GM19351 (cell line): ENCODE measurements at regions not wholly inside any gene's neighbourhood (a gene's known extent, or its start where the extent isn't known, plus 50 kb on each side); places are given as distances from the start of the nearest gene placed in this dataset.

Source experiments
- ATAC-seq: cut with Tn5 transposase; IDR thresholded peaks from one replicate; pipeline ENCODE4 v1.9.1; 2021; ENCODE audit warnings: mild to moderate bottlenecking, moderate library complexity; ENCODE audit not compliant: unreplicated experiment

DNA sequence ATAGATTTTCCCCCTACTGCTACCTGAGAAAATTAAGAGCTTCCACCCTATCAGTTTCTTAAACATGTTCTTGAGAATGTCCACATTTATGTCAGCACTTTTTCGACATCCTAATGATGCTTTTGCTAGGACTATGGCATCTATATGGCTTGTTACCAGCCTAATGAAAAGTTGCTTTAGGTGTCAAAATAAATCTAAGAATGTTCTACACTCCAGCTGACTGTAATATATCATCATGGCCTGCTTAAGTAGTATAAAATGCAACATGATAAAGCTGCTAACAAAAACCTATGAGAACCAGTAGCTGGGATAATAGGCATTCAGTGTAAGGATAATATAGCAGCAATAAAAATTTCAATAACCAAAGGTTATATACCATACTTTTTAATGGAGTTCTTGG is 1983.5 kb upstream of the CELF4 start:
- no peak for ATAC-seq

DNA sequence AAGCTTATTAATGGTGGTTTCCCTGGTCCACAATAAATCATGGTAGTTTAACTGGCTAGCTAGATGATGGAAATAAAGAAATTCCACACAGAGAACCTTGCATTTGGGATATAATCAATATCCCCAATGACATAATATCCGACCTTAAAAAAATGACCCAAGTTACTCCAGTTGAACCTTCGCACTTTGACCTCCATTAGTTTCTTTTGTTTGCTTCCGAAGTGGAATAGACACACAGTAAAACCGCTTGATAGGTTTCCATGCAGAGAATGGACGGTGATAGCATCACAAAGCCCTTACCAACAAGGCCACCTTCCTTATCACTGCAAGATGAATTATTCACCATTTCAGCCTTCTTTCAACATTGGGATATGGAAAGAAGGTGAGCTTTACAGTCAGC is 1966.1 kb upstream of the CELF4 start:
- no peak for ATAC-seq

DNA sequence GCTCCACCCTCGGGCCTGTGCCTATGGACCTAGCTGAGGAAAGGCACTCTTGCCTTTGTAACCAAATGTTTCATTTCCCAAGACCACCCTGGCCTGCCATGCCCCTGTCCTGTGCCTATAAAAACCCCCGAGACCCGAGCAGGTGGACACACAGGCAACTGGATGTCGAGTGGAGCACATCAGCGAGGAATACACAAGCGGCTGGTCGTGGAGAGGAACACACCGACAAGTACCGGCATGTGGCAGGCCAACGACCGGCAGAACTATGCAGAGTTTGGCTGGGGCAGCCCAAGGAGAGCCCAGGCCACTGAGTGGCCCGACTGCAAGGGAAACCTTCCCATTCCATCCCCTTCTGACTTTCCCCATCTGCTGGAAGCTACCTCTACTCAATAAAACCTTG is 1963.8 kb upstream of the CELF4 start:
- ATAC-seq = no peak

DNA sequence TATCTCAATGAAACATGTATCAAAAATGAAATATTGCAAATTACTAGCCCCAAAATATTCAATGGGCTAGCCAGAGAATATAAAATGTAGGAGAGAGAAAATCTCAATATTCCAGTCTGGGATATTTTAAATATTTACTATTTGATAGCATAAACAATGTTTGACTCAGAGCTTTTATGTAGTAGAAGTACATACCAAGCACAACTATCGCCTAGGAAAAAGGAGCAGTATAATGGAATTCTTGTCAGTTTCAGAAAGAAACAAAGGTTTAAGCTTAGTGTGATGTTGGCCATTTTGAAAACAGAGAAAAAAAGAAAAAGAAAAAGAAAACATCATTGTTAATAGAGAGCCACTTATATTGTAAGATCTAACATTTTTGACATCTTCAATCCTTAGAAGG is 1961.9 kb upstream of the CELF4 start:
- no peak for ATAC-seq

DNA sequence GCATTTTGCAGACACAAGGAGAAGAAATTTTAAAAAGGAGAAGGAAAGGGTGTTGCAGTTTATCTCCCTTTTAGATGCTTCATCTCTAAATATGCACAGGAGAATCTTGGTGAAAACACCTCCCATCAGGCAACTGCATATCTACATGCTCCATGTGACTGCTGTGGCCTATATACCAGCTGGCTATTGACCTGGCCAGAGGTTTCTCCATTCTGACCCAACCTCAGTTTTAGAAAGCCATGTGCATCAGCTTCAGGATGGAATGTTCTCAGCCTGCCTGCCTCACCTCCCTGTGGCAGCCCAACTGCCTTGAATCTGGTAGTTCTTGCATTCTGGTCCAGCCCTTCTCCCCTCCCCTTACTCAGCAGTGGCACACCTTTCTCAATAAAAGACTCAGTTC is 1958.8 kb upstream of the CELF4 start:
- no peak for ATAC-seq

DNA sequence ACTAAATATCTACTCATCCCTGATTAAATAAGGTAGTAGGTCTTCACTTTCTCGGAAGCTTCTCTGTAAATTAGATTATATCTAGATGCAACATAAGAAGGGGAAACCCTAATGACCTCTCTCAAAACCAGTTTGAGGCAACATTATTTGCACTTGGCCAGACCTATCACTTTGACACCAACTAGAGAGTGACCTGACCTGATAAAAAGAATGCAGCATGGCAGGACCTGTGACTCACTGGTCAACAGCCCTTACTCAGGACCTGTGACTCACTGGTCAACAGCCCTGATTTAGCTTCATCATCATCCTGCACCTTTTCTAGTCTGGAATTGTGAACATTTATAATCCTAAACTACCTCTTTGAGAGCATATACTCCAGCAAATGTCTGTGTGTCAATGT is 1957.7 kb upstream of the CELF4 start:
- ATAC-seq = no peak

DNA sequence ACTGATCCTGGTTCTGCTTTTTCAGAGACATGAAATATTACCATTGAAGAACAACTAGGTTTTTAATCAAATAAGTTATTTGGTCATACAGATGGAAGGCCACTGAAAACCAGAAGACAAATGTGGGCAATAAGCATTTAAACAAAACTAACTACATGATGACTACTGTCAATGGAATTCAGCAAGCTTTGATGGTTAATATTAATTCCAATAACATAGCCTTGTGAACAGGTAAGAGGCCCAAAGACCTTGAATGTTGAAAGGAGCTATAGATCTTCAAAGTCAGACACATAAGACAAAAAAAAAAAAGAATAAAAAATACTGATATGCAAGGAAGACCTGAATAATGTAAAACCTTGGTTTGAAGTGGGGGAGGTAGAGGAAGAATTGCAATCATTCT is 1955.6 kb upstream of the CELF4 start:
- no peak for ATAC-seq

DNA sequence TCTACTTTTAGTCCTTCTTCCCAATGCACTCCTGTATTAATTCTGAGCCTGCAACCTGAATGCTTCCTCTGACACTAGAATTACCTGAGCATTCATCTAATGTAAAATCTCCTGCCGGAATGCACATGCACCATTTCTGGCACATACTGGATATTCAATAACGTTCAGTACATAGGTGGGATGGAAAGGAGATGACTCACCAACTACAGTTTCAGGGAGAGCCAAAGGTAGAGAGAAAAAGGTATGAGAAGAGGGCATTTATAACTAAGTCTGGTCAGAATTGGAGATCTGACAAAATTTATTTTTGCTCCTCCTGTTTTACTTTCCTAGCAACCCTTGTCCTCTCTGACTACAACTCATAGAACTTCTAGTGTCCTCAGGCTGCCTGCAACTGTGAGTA is 1954.1 kb upstream of the CELF4 start:
- ATAC-seq = no peak

DNA sequence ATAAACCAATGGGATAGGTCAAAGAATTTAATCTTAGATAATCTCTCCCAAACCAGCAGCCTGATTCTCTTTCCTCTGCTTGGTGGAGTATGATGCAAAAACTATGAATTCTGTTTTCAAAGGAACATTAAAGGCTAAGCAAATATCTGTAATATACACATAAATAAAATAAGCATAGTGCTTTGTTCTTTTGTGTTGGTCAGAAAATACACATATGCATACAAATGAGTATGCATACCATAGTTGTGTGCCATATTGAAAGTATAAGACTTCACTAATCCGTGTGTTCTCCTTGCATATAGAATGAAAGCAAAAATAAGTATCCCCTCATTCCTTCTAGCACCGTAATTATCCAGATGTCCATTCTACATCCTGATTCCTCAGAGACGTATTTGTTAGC is 1949.7 kb upstream of the CELF4 start:
- ATAC-seq = no peak

DNA sequence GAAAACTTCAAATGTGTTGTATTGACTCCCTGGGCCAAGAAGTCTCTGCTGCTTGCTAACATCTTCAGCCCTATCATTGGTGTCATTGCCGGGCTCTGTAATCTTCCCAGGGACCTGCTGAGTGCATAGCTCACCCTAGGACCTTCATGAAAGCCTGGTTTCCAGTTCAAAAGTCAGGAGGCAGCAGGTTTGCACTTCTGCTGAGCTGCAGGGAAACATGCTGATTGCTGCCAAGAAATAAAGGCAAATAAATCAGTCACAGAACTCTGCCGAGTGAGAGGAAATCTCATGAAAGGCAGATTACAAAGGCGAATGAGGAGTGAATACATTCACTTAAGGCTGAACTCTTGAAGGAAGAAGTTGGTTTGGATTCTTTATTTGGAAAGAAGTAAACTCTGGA is 1947.6 kb upstream of the CELF4 start:
- ATAC-seq = no peak

DNA sequence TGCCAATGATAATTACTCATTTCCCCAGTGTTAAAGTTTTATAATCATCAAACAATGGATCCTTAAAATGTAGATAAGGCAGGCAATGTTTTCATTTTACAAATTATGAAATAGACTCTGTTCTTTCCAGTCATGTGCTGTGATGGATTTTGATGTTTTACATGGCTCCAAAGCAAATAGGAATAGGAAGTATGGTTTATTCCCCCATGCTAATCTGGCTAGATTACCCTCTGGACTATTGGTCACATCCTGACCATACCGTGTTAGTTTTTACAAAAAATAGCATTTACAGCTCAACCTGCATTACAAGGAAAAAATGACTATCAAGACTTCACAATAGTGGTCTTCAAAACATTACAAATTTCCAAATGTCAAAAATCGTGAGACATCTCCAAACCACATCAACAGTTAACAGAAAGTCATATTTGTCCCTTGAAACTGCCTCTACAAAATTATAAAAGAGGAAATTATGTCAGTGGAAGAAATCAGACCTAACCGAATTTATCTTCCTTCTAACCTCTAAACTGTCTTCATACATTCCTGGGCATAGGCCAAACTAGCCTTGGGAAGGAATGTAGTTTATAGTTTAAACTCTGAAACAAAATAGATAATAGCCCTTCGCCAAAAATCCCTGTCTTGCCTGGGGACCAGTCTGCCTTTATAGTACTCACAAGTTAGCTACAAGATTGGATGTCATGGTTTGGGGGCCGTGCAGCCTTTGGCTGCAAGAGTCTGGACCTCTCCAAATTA is 1941.2 kb upstream of the CELF4 start:
- no peak for ATAC-seq

DNA sequence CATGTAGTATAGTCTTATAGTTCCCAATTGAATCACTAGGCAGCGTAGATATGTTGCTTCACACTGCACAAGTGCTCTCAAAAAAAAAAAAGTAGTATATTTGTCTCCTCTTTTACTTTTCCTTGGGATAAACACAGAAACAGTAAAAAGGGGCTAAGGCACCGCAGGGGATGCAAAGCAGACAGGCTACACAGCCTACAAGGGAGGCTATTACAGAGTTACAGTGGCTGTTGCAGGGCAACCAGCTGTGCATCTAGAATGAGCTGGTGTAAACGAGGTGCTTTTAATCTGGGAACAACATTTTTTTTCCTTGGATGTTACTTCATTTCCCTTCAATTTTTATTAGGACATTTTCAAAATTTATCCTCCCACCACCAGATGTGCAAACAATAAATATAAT is 1934.7 kb upstream of the CELF4 start:
- ATAC-seq = no peak

DNA sequence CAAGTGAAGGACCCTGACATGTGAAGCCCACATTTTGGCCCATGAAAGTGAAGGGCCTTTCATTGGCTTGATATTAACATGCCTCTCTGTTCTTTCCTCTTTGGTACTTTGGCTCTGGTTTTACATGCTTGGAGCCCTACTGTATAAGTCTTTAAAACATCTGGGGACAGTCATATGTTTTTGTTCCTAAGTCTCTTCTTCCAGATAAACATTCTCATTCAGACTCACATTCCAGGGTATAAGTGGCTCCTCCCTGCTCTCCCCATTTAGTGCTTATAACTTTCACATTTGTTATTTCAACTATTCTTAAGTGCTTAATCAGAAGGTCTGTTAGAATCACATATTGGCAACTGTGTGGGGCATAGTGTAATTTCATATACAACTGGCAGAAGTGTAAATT is 1932.2 kb upstream of the CELF4 start:
- ATAC-seq = no peak

DNA sequence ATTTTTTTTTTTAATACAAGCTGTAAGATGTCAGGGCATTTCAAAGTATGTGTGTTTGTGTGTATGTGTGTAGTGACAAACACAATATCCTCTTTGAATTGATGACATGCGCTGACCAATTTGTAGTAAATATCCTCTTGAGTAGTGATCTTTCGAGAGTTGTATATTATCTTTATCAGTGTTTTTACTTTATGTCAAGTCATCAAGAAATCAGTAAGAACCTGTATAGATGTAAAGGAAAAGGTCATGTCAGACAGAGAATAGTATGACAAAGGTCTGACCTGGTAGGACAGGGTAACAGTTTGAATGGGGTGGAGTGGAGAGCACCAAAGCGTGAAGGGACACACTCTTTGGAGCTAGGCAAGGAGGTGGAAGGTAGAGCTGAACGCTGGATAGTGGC is 1931.4 kb upstream of the CELF4 start:
- no peak for ATAC-seq

DNA sequence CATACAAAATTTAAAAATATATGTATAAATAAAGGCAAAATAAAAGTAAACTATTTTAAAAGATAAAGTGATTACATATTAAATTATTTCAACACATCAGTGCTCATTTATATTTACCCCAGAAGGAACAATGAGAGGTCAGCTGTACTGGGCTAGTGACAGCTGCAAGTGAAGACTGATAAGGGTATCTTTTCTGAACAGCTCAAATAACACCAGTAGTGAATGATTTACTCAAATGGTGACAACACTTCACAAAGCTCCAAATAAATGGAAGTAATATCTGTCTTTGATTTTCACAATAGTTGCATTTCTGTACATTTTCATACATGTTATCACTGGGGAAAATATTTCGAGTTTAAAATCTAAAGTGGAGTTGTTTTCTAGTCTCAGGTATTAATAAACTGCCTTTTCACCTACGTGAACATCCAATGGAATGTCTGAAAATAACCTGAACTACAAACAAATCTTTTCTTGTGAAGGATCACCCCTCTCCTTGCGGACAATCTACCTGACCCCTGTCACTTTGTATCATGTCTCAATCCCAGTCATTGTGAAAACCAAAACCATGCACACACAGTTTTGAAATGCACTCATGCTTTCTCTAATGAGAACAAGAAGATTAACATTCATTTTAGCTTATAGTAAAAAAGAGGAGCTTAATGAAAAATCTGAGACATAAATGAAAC is 1928.8 kb upstream of the CELF4 start:
- ATAC-seq = no peak

DNA sequence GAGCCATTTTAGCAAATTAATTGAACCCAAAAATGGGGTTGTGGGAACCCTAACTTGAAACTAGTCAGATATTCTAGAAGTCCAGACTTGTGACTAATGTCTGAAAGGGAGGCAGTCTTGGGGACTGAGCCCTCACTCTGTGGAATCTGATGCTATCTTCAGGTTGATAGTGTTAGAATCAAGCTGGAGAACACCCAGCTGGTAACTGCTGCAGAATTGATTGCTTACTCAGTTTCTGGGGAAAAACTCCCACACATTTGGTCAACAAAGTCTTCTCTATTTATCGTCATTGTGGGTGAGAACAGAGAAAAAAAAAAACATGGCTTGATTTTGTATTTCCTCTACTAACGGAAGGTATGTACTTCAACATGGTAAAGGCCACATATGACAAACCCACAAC is 1925.8 kb upstream of the CELF4 start:
- ATAC-seq = no peak

DNA sequence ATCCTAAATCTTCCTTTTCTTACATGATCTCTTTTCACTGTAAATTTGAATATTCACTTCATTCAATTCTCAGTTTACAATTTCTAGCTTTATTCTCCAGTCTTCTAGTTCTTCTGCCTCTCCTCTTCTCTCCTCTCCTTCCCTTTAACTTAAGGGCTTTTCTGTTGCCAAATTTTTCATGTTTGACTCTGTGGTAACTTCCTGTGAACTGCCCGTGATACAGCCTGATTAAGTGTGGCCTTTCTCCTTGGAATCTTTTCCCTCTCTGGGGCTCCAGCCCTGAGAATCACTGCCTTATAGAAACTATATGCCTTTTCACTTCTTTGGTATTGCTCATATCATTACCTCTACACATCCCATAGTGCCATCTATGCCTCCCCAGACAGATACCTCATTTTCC is 1923.8 kb upstream of the CELF4 start:
- no peak for ATAC-seq

DNA sequence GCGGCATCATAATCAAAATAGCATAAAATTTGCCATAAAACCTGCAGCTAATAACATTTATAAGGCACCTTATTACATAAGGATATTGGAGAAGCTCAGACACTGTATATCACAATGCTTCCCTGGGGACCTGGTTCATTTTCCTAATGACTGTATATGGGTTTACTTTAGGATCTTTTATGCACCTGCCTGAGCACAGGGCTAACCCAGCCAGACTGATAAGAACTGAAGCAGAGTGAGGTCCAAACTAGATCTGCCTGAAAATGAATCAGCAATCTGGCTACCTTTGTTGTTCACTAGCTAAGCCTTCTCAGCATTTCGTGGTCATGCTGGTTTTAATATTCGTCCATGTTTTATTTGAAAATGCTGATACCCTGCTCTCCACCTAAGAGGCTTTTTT is 1922.3 kb upstream of the CELF4 start:
- no peak for ATAC-seq

DNA sequence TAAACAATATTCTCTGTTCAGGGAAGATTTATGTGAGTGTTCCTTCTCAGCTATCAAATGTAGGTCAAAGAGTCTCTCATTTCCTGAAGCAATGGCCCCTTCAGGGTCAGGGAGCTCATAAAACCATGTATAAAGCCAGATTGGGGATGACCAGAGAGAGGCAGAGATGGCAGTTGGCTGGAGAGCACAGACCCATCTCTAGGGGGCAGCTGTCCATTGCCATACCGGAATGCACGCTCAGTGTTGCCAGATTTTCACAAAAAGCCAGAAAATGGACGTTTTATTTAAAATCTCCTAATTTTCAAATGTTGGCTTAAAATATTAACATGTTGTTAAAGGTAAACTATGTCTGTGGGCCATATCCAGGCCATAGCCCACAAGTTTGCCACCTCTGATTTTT is 1920.7 kb upstream of the CELF4 start:
- no peak for ATAC-seq

DNA sequence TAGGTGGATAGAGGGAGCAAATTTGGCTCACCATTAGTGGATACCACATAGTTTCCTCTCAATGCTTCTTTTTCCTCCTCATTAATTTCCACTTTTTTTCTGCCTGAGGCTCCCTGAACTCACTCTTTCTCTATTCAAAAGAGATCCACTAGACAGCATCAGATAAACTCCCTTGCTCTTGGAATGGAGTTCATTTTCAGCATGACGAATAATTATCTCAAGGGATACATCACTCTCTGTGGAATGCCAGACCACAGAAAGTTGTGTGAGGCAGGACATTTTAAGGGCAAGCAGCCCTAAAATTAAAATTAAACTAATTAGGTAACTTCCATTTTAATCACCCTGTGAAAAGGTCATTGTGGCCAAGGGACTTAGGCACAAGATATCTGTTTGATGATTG is 1920.1 kb upstream of the CELF4 start:
- no peak for ATAC-seq

DNA sequence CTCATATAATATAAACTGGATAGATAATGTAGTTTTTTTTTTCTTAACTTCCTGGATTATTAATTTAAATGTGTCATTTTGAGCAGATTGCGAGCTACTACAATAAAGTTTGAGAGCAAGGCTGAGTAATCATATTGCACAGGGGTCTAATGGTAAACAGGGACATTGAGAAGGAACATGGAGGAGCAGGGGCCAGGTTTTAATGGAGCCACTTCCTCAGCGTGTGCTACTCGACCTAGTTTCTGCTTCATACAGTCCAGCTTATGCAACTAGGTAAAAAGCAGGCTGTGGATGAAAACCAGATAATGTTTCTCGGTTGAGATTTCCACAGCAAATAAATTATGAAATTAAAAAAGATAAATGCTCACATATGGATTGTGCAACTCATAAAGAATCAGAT is 1915.7 kb upstream of the CELF4 start:
- no peak for ATAC-seq

DNA sequence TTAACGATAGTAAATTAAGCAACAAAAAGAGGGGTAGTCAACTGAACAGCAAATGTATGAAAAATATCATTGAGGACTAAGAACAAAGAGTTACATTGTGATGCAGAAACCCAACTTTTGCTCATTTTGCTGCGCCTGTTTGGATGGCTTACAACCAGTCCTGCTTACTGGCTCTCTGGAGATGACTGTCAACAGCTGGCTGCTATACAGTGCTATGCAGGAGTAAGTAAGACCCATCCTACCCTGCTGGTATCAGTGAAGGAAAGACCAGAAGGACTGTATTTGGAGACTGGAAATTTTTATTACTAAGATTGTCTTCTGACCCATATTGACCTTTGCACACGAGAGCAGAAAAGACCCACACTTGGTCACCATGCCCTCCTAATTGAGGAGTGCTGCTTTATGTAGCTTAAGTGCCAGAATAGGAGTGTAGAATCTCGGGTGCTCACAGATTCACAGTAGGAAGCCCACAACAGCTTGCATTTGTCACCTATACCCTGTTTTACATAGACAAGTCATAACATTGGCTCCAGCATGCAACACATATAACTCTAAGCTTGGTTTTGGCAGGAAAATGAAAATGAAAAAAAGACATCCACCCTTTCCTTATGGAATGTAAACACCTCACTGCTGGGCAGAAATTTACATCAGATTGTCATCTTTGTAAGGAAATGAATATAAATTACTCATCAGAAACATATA is 1915.0 kb upstream of the CELF4 start:
- no peak for ATAC-seq
